Testis (tissue), 2 donors: ENCODE measurements at regions not wholly inside any gene's neighbourhood (a gene's known extent, or its start where the extent isn't known, plus 50 kb on each side); places are given as distances from the start of the nearest gene placed in this dataset.

ENCODE experiments used
- CTCF ChIP-seq, 3 experiments: fragments of 450-650 bp in 2 of 3; fragments of 200-600 bp in 1 of 3; sonication (generic) in 1 of 3; IDR thresholded peaks; one replicate each; pipeline ENCODE4 v1.5.1; 2016 to 2019; ENCODE audit warnings: antibody characterized with exemption in 3 of 3, mild to moderate bottlenecking in 2 of 3, moderate library complexity in 1 of 3
- POLR2A ChIP-seq: fragments of 450-650 bp; IDR thresholded peaks from one replicate; pipeline ENCODE4 v1.6.1; 2017; ENCODE audit warnings: antibody characterized with exemption, mild to moderate bottlenecking, moderate library complexity

DNA sequence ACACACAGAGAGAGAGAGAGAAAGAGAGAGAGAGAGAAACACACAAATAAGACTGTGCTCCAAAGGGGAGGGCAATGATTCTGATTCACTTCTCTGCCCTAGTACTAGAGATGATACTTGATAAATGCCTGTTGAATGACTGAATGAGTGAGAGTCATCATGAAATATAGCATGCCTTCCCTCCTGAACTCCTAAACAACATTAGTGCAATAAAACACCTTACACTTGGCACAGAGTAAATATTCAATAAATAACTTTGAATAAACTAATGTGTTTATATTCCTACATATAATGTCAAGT is 511.2 kb upstream of the RAG2 start:
- TF ChIP-seq CTCF (IDR thresholded peaks at IDR 0.05) (no peak), POLR2A (no peak)
